ENCODE measurements at regions not wholly inside any gene's neighbourhood (a gene's known extent, or its start where the extent isn't known, plus 50 kb on each side); places are given as distances from the start of the nearest gene placed in this dataset.

- Histone ChIP-seq H3K9me3 (replicated peaks; ENCODE audit: control insufficient read depth, insufficient read depth, low read depth, low read length) (no peaks in the 10 kb centered on the region), H3K27ac (ENCODE audit: extremely low read depth, low read depth, low read length) (no peak overlapping the region), H3K9me1 (ENCODE audit: control insufficient read depth, insufficient read depth, low read length) (no peaks in the 10 kb centered on the region), H2AFZ (ENCODE audit: low read depth, low read length) (no peak overlapping the region), H3K36me3 (ENCODE audit: control insufficient read depth, insufficient read depth, low read length) (no peaks in the 10 kb centered on the region), H4K20me1 (replicated peaks; ENCODE audit: control insufficient read depth, insufficient read depth, low read length) (no peaks in the 10 kb centered on the region), H3K27me3 (ENCODE audit: control insufficient read depth in 2 of 2, insufficient read depth in 2 of 2, low read length in 2 of 2) (no peaks in the 10 kb centered on the region), H3K4me2 (ENCODE audit: insufficient read depth, low read length) (no peak overlapping the region), H3K4me1 (replicated peaks in 1 of 2; ENCODE audit: control insufficient read depth in 2 of 2, insufficient read depth in 2 of 2, low read length in 2 of 2) (no peaks in the 10 kb centered on the region), H3K4me3 (no peak overlapping the region), H3K9ac (ENCODE audit: insufficient read depth in 1 of 2, low read depth in 2 of 2, low read length in 2 of 2) (no peak overlapping the region), H3K79me2 (ENCODE audit: control insufficient read depth, insufficient read depth, low read length) (no peaks in the 10 kb centered on the region)
- FAIRE-seq (no peak), ATAC-seq (no peak), DNase-seq (ENCODE audit: extremely low read depth in 1 of 4, low spot score in 3 of 4) (no peak)
- no CpG with 5 or more reads among the region's 1 CpG for WGBS (ENCODE audit: insufficient coverage, low coverage, missing lambda C conversion rate)
- CTCF ChIA-PET (ENCODE audit: low intra/inter-chr PET ratio): no interaction called here
- POLR2A ChIA-PET: no interaction called here
- intact Hi-C loops (cut with micrococcal nuclease) (no loop called here), in situ Hi-C loops (cut with MboI) (no loop called here)
- TF ChIP-seq ELK3 (CRISPR knock-in tag; IDR thresholded peaks at IDR 0.05) (no peak), POLR2B (IDR thresholded peaks at IDR 0.05; ENCODE audit: low read depth, partially characterized antibody) (no peak), NFIC (IDR thresholded peaks at IDR 0.05) (peak; percentile 44), MAFF (IDR thresholded peaks at IDR 0.05; ENCODE audit: low read length) (no peak), ESRRA (IDR thresholded peaks at IDR 0.05; ENCODE audit: borderline replicate concordance, low read depth) (no peak), SAFB2 (IDR thresholded peaks at IDR 0.05; ENCODE audit: borderline replicate concordance, low read depth, low read length, severe bottlenecking) (no peak)
- no TSS peak for BruUV-seq (replicated peaks)
Observed at GRCh38 chrX:117645639-117646038, 471.0 kb downstream of the KLHL13 start.
